GM12875 (cell line): ENCODE measurements at regions not wholly inside any gene's neighbourhood (a gene's known extent, or its start where the extent isn't known, plus 50 kb on each side); places are given as distances from the start of the nearest gene placed in this dataset.

Source experiments
- H3K4me3 ChIP-seq: one replicate; pipeline ENCODE4 v1.5.1; 2011; ENCODE audit warnings: low read depth, low read length, control low read depth
- CTCF ChIP-seq: IDR thresholded peaks from 2 replicates; pipeline ENCODE4 v1.5.1; 2011; ENCODE audit warnings: low read depth, mild to moderate bottlenecking, control low read depth, inconsistent platforms, low read length, moderate library complexity, borderline replicate concordance; ENCODE audit not compliant: insufficient read depth

- H3K4me3 ChIP-seq, result no peak overlapping the region
- TF ChIP-seq CTCF, result no peak
Observed at GRCh38 chr3:127520993-127521392, 69.5 kb downstream of the TPRA1 start.

- H3K4me3 ChIP-seq, result no peak overlapping the region
- TF ChIP-seq CTCF, result no peak
Observed at GRCh38 chr3:127518456-127519081, 72.0 kb downstream of the TPRA1 start.

- no peak for TF ChIP-seq CTCF
- no peak overlapping the region for H3K4me3 ChIP-seq
Observed at GRCh38 chr3:127512256-127512655, 78.3 kb downstream of the TPRA1 start.

- H3K4me3 ChIP-seq, result no peak overlapping the region
- TF ChIP-seq CTCF, result no peak
Observed at GRCh38 chr3:127501177-127501576, 89.4 kb downstream of the TPRA1 start.

GRCh38 chr3:127497676-127498075, 92.9 kb downstream of the TPRA1 start:
- TF ChIP-seq CTCF, result no peak
- H3K4me3 ChIP-seq, result no peak overlapping the region

GRCh38 chr3:127497166-127497565, 93.4 kb downstream of the TPRA1 start:
- H3K4me3 ChIP-seq, result no peak overlapping the region
- no peak for TF ChIP-seq CTCF

GRCh38 chr3:127495821-127496655, 94.5 kb downstream of the TPRA1 start:
- TF ChIP-seq CTCF, result no peak
- no peak overlapping the region for H3K4me3 ChIP-seq
